Activated CD8-positive, alpha-beta memory T cell treated with anti-CD3 and anti-CD28 coated beads for 36 hours (primary cell): ENCODE measurements at regions not wholly inside any gene's neighbourhood (a gene's known extent, or its start where the extent isn't known, plus 50 kb on each side); places are given as distances from the start of the nearest gene placed in this dataset.

Source experiments
- CTCF ChIA-PET: fragments of 350-600 bp; sonication (Branson Sonifier 250); formaldehyde crosslinking; loops from one replicate; lab custom pipeline; 2021; ENCODE audit warnings: antibody characterized with exemption; lab: Charles Lee
- POLR2A ChIA-PET: fragments of 350-600 bp; sonication (Branson Sonifier 250); formaldehyde crosslinking; loops from one replicate; lab custom pipeline; 2021; ENCODE audit warnings: antibody characterized with exemption; lab: Charles Lee

GRCh38 chr2:196224756-196225155 is 53.4 kb upstream of the STK17B start:
- ChIA-PET CTCF (interaction anchor here (2.1 kb wide), 1 partner anchor 11 kb away, joined by 8 read pairs; no protein-coding TSS in a partner anchor), POLR2A (no interaction called here)

- ChIA-PET CTCF (interaction anchor here (2.1 kb wide), 1 partner anchor 11 kb away, joined by 8 read pairs; no protein-coding TSS in a partner anchor), POLR2A (no interaction called here)
These were observed 53.8 kb upstream of the STK17B start for GRCh38 chr2:196225213-196225612.

GRCh38 chr2:196226058-196226706 is 54.8 kb upstream of the STK17B start:
- ChIA-PET CTCF (interaction anchor here (1.3 kb wide), 1 partner anchor 50 kb away, joined by 4 read pairs; no protein-coding TSS in a partner anchor), POLR2A (no interaction called here)

- CTCF ChIA-PET = interaction anchor here (1.3 kb wide), 1 partner anchor 50 kb away, joined by 4 read pairs; no protein-coding TSS in a partner anchor
- POLR2A ChIA-PET = no interaction called here
These were observed 55.3 kb upstream of the STK17B start for GRCh38 chr2:196226707-196227065.

- ChIA-PET POLR2A (no interaction called here), CTCF (no interaction called here)
These were observed 57.6 kb upstream of the STK17B start for GRCh38 chr2:196229013-196229412.

GRCh38 chr2:196230061-196230854 is 58.9 kb upstream of the STK17B start:
- CTCF ChIA-PET = interaction anchor here (0.7 to 1.5 kb wide), 3 partner anchors 41 to 152 kb away, joined by 3 read pairs; partner anchors contain the start of gene STK17B
- POLR2A ChIA-PET = interaction anchor here (0.6 kb wide), 1 partner anchor 48 kb away, joined by 3 read pairs; no protein-coding TSS in a partner anchor

GRCh38 chr2:196233021-196233804 is 61.8 kb upstream of the STK17B start:
- ChIA-PET POLR2A (interaction anchor here (1.1 to 1.2 kb wide), 2 partner anchors 43 to 62 kb away, joined by 3 read pairs; partner anchors contain the start of gene STK17B), CTCF (interaction anchor here (0.7 to 1.4 kb wide), 4 partner anchors 16 to 74 kb away, joined by 3 to 4 read pairs (median 3); no protein-coding TSS in a partner anchor)

GRCh38 chr2:196233805-196234475 is 62.6 kb upstream of the STK17B start:
- CTCF ChIA-PET = interaction anchor here (0.5 to 1.4 kb wide), 6 partner anchors 15 to 75 kb away, joined by 3 to 4 read pairs (median 3); no protein-coding TSS in a partner anchor
- POLR2A ChIA-PET = interaction anchor here (0.8 to 1.2 kb wide), 4 partner anchors 27 to 62 kb away, joined by 3 read pairs; partner anchors contain the start of gene STK17B

GRCh38 chr2:196234672-196235071 is 63.3 kb upstream of the STK17B start:
- ChIA-PET CTCF (interaction anchor here (0.8 to 1.4 kb wide), 5 partner anchors 14 to 73 kb away, joined by 3 to 4 read pairs (median 3); no protein-coding TSS in a partner anchor), POLR2A (interaction anchor here (0.6 to 1.2 kb wide), 5 partner anchors 26 to 63 kb away, joined by 3 to 7 read pairs (median 3); partner anchors contain the start of gene STK17B)

- ChIA-PET CTCF (interaction anchor here (0.6 to 1.2 kb wide), 2 partner anchors 38 to 68 kb away, joined by 3 to 4 read pairs; partner anchors contain the start of gene STK17B), POLR2A (interaction anchor here (1.6 kb wide), 1 partner anchor 33 kb away, joined by 3 read pairs; no protein-coding TSS in a partner anchor)
These were observed 67.5 kb upstream of the STK17B start for GRCh38 chr2:196238836-196239380.

GRCh38 chr2:196239622-196240587 is 68.5 kb upstream of the STK17B start:
- ChIA-PET CTCF (interaction anchor here (0.8 to 1.2 kb wide), 3 partner anchors 19 to 69 kb away, joined by 3 read pairs; partner anchors contain the start of gene STK17B), POLR2A (interaction anchor here (0.6 to 1.6 kb wide), 8 partner anchors 20 to 96 kb away, joined by 3 to 4 read pairs (median 3); partner anchors contain the start of gene STK17B)

GRCh38 chr2:196241175-196241574 is 69.8 kb upstream of the STK17B start:
- ChIA-PET CTCF (interaction anchor here (0.5 to 1.6 kb wide), 5 partner anchors 21 to 81 kb away, joined by 3 to 4 read pairs (median 3); partner anchors contain the start of gene STK17B), POLR2A (interaction anchor here (0.7 to 1.4 kb wide), 2 partner anchors 19 to 71 kb away, joined by 5 to 8 read pairs; no protein-coding TSS in a partner anchor)

GRCh38 chr2:196242131-196242620 is 70.8 kb upstream of the STK17B start:
- ChIA-PET POLR2A (interaction anchor here (0.6 to 1.4 kb wide), 9 partner anchors 11 to 1211 kb away, joined by 3 to 13 read pairs (median 4); no protein-coding TSS in a partner anchor), CTCF (interaction anchor here (0.6 to 1.6 kb wide), 7 partner anchors 20 to 82 kb away, joined by 3 to 4 read pairs (median 3); partner anchors contain the start of gene STK17B)

GRCh38 chr2:196244516-196244915 is 73.1 kb upstream of the STK17B start:
- ChIA-PET CTCF (interaction anchor here (1.2 kb wide), 1 partner anchor 32 kb away, joined by 3 read pairs; no protein-coding TSS in a partner anchor), POLR2A (interaction anchor here (0.6 kb wide), 1 partner anchor 98 kb away, joined by 3 read pairs; no protein-coding TSS in a partner anchor)

- ChIA-PET CTCF (interaction anchor here (1.2 kb wide), 1 partner anchor 32 kb away, joined by 3 read pairs; no protein-coding TSS in a partner anchor), POLR2A (no interaction called here)
These were observed 73.6 kb upstream of the STK17B start for GRCh38 chr2:196244966-196245365.
